ENCODE measurements at regions not wholly inside any gene's neighbourhood (a gene's known extent, or its start where the extent isn't known, plus 50 kb on each side); places are given as distances from the start of the nearest gene placed in this dataset.

- intact Hi-C loops (cut with DNase I), result no loop called here
- Histone ChIP-seq H3K4me3 (no peak overlapping the region), H3K27me3 (no peaks in the 10 kb centered on the region), H3K27ac (no peak overlapping the region), H3K4me1 (peaks cover 0 to 8% (median 2%) of the 10 kb centered on the region in 3 donors), H3K9me3 (no peaks in the 10 kb centered on the region), H3K36me3 (no peaks in the 10 kb centered on the region)
- WGBS, 2 donors, result 61 to 66% methylated on average over 2 of the region's 2 CpGs
- TF ChIP-seq POLR2A (IDR thresholded peaks at IDR 0.05) (no peak), CTCF (IDR thresholded peaks at IDR 0.05) (no peak)
- DNase-seq, result no peak
Observed at GRCh38 chr15:81905889-81906288, 139.9 kb downstream of the MEX3B start.

DNA sequence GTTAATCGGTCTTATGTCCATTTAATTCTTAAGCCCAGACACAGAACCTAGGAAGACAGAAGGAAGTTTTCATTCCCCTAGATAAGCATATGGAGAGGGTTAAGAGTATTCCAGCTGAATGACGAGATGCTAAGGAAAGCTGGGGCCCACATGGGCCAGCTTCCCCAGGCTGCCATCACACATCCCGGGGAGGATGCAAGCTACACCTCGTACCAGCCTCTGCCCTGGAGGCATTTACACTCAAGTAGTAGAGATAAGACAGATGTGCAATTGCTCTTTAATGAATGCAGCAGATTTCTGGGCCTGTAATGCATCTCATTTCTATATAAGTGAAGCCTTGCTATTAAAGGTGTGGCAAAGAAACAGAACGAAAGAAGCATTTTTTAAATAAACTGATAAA, 144.5 kb downstream of the MEX3B start:
- Histone ChIP-seq H3K4me3 (no peak overlapping the region), H3K9me3 (no peaks in the 10 kb centered on the region), H3K36me3 (no peaks in the 10 kb centered on the region), H3K27me3 (no peaks in the 10 kb centered on the region), H3K27ac (no peak overlapping the region), H3K4me1 (no peaks in the 10 kb centered on the region)
- WGBS, 2 donors, result 55 to 62% methylated on average over 5 of the region's 5 CpGs
- intact Hi-C loops (cut with DNase I), result no loop called here
- DNase-seq, result no peak
- TF ChIP-seq POLR2A (IDR thresholded peaks at IDR 0.05) (no peak), CTCF (IDR thresholded peaks at IDR 0.05) (no peak)

GRCh38 chr15:81899730-81900129, 146.1 kb downstream of the MEX3B start:
- WGBS, 2 donors, result 84% methylated on average over 2 of the region's 2 CpGs
- TF ChIP-seq CTCF (IDR thresholded peaks at IDR 0.05), result no peak
- no peak for TF ChIP-seq POLR2A (IDR thresholded peaks at IDR 0.05)
- no peaks in the 10 kb centered on the region for H3K36me3 ChIP-seq

DNA sequence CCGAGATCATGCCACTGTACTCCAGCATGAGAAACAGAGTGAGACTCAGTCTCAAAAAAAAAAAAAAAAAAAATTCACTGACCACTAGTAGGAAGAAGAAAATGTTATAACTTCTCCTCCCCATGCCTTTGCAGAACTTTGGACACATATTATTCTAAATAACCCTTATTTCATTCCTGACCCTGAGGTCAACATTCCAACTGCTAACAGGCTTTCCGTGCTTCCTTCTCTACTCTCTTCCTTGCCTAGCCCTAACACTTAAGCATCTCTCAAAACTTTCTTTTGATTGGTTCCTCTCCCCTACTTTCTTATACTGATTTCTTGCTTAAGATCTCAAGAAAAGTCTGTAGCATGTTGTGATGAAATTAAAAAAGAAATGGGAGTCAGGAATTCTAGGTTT, 146.8 kb downstream of the MEX3B start:
- no peak overlapping the region for H3K4me3 ChIP-seq
- no peaks in the 10 kb centered on the region for H3K9me3 ChIP-seq
- no peak for DNase-seq
- WGBS, 2 donors, result 82 to 89% methylated on average over 2 of the region's 2 CpGs
- intact Hi-C loops (cut with DNase I), result no loop called here
- no peak overlapping the region for H3K27ac ChIP-seq
- TF ChIP-seq CTCF (IDR thresholded peaks at IDR 0.05) (no peak), POLR2A (IDR thresholded peaks at IDR 0.05) (no peak)
- H3K4me1 ChIP-seq, result no peaks in the 10 kb centered on the region
- no peaks in the 10 kb centered on the region for H3K36me3 ChIP-seq
- H3K27me3 ChIP-seq, result no peaks in the 10 kb centered on the region

More at GRCh38 chr15:81899730-81900129, 146.1 kb downstream of the MEX3B start:
- Histone ChIP-seq H3K4me1 (no peaks in the 10 kb centered on the region), H3K4me3 (no peak overlapping the region), H3K27me3 (no peaks in the 10 kb centered on the region), H3K27ac (no peak overlapping the region), H3K9me3 (no peaks in the 10 kb centered on the region)
- intact Hi-C loops (cut with DNase I), result no loop called here
- no peak for DNase-seq

DNA sequence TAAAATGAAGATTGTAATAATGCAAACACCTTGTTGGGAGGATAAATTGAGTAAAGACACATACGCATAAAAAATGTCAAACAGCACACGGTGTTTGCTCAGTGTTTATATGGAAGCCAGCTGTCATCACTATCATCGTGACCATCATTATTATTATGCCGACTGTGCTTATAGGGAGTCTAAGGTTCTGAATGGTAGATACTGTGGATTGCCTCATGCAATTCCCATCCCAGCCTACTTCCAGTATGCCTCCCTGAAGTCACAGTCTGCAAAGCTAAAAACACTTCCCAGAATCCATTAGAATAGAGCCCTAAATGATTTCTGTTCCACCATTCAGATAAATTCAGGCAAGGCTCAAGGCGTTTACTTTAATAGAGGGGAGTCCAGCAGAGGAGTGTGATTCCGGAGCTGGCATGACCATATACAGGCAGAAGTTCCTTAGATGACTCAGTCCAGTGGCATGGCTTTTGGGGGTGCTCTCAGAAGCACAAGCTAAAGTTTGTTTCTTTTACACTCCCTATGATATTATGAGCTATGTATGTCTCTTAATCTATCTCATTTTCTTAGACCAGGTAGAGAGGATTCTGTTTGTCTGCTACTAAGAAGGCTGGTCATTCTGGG, 148.7 kb downstream of the MEX3B start:
- Histone ChIP-seq H3K27ac (no peak overlapping the region), H3K9me3 (no peaks in the 10 kb centered on the region), H3K4me1 (no peaks in the 10 kb centered on the region), H3K27me3 (no peaks in the 10 kb centered on the region), H3K36me3 (no peaks in the 10 kb centered on the region), H3K4me3 (no peak overlapping the region)
- intact Hi-C loops (cut with DNase I), result no loop called here
- WGBS, 2 donors, result 45 to 55% methylated on average over 6 of the region's 6 CpGs
- no peak for DNase-seq
- TF ChIP-seq POLR2A (IDR thresholded peaks at IDR 0.05) (no peak), CTCF (IDR thresholded peaks at IDR 0.05) (no peak)

Measured in esophagus squamous epithelium (tissue), 5 donors.